GM18505 (cell line): ENCODE measurements at regions not wholly inside any gene's neighbourhood (a gene's known extent, or its start where the extent isn't known, plus 50 kb on each side); places are given as distances from the start of the nearest gene placed in this dataset.
"Not testable (repeated sequence)": the region's sequence is repeated elsewhere in the genome, so short reads cannot be mapped to it uniquely, and the experiment has no call there.

Source experiments
- ATAC-seq: cut with Tn5 transposase; IDR thresholded peaks from one replicate; pipeline ENCODE4 v1.9.1; 2021; ENCODE audit not compliant: unreplicated experiment
- POLR2A ChIP-seq: IDR thresholded peaks from 4 replicates; pipeline ENCODE4 v1.6.1; 2011; ENCODE audit warnings: borderline replicate concordance; ENCODE audit not compliant: insufficient read depth, insufficient read length; ENCODE audit errors: extremely low read depth

DNA sequence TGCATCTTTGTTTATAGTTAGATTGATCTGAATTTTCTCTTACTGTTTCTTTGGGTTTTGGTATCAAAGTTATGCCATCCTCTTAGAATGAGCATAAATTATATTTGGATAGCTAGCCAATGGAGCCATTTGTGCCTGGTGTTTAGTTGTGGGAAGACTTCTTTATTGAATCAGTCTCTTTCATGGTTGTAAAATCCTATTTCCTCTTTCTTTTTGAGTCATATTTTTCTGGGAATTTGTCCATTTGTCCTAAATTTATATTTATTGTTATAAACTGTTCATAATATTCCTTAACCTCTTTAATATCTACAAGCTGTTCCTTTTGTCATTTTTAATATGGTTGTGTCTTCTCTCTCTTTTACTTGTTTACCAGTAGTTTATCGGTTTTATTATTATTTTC is 462.5 kb downstream of the AEBP2 start:
- no peak for TF ChIP-seq POLR2A
- no peak for ATAC-seq

DNA sequence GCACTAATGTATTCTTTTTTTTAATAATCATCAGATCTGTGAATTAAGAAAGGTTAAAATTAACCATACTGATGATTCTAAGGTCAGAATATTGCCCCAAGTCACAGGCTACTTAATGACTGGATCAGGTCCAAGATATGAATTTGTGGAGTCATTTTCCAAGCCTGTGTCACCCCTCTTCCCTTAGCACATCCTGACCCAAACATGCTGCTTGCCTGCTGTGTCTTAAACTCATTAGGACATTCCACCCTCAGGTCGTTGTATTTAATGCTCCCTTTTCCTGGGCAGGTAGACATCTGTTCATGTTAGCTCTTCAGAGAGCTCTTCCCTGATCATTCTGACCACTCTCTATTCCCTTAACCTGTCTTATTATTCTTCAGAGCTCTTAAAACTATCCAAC is 463.5 kb upstream of the PDE3A start:
- no peak for ATAC-seq
- no peak for TF ChIP-seq POLR2A

DNA sequence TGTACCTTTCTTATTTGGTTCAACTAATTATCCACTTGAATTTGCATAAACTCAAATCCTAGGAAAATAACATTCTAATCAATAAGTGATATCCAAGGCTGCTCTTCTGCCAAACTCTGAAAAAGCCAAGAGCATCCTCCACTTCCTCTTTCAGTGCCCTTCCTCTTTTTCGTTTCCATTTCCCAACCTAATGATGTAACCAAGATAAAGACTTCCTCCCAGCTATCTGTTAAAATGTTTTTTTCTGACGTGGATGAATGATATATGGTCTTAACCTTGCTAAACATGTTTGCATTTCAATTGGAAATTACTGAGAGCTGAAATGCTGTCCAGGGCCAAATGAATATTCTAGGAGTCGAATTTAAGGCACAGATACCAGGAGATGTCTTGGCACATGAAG is 459.5 kb upstream of the PDE3A start:
- ATAC-seq: no peak
- no peak for TF ChIP-seq POLR2A

DNA sequence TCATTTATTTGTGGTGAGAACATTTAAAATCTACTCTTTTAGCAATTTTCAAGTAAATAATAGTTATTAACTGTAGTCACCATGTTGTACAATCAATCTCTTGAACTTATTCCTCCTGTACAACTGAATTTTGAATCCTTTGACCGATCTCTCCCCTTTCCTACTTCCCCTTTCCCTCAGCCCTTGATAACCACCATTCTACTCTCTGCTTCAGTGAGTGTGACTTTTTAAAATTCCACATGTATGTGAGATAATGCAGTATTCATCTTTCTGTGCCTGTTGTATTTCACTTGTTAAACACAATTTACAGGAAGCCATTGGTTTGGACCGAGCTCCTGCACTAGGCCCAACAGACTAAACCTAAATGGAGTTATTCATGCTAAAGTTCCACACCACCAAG is 458.9 kb upstream of the PDE3A start:
- no peak for ATAC-seq
- no peak for TF ChIP-seq POLR2A

DNA sequence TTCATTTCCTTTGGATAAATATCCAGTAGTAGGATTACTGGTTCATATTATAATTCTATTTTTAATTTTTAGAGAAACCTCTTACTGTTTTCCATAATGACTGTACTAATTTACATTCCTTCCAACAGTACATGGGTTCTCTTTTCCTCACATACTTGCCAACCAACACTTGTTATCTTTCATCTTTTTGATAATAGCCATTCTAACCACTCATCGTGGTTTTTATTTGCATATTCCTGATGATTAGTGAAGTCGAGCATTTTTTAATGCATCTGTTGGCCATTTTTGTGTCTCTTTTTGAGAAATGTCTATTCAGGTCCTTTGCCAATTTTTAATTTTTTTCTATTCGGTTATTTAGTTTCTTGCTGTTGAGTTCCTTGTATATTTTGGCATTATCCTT is 457.7 kb upstream of the PDE3A start:
- no peak for ATAC-seq

DNA sequence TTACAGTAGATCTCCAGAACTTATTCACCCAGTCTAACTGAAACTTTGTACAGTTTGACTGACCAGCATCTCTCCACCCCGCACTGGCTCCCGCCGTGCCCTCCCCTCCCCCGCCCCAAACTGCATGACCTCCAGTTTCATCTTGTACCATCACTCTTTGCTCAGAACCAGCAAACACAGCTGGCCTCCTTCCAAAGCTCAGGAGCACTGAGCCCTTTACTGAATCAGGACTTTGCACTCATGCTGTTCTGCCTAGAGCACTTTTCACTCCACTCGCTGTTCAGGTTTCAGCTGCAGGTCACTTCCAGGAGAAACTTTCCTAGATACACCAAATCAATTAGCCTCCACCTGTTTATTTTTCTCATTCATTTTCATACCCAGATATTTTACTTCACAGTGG is 455.3 kb upstream of the PDE3A start:
- ATAC-seq: no peak
- TF ChIP-seq POLR2A: no peak

More for the DNA sequence above, 457.7 kb upstream of the PDE3A start:
- TF ChIP-seq POLR2A: no peak

DNA sequence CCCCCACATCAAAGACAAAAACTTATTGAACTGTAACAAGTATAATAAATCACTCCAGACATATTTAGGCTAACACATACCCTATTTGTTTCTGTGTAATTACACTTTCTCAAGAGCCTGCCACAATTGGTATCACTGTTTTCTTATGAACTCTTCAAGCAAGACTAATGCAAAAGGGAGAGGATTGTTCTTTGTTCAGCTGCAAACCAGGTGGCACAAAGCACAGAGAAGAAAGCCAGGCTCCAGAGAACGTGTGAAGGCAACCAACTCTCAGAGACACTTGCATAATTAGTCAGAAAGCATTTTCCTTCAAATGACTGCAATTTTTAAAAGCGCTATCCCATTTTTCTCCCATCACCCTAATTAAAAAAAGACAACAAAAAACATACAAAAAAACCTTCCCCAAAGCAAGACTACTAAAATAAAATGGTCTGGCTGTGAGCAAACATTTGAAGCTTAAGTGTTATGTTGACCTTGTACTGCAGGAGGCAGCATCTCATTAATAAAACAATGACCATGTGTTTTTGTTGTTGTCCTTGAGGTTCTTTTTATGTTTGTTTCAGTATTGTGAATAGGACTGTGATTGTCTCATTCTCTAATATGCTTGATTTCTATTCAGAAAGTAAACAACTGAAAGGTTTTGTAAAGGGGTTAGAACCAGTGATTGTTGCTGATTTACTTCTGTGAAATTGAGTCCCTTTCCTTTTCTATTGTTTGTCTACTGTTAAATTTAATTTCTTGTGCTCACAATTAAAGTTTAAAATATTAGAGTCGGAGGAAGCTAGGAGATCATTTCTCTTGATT is 452.7 kb upstream of the PDE3A start:
- no peak for ATAC-seq
- no peak for TF ChIP-seq POLR2A

DNA sequence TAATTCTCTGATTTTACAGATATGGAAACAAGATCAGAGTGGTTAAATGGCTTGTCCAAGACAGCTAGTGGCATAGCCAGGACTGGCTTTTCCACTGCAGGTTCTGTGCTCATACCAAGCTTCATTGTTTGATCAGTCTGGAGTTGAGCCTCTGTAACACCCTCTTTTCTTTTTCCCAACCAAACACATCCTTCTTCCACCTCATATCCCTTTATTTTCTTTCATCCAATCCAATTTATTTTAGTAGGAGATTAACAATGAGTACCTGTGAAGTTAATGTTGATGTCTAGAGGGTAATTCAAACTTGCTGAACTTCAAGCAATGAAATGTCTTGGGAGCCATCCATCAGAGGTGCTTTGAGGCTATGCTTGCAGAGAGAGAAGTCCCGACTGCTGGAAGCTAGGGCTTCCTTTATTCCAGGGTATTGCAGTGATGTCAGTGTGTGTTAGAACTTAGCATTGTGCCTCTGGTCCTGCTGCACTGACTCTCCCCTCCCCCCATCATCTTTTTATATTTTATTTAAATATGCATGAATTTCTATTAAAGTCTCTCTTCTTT is 452.1 kb upstream of the PDE3A start:
- TF ChIP-seq POLR2A: no peak
- no peak for ATAC-seq

DNA sequence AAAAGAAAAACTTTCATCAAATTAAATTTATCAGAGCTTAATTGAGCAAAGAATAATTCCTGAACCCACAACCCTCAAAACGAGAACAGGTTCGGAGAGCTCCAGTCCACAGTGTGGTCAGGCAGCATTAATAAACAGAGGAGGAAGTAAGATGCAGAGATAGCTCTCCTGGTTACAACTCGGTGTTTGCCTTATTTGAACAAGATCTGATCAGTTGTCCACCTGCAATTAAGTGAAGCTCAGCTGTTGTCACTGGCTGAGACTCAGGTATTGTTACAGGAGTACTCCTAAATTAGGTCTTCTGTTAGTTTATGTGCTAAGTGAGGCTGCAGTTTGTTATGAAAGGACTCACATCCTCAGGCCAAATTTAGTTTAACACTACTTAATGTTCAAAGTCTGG is 451.4 kb upstream of the PDE3A start:
- TF ChIP-seq POLR2A: no peak
- ATAC-seq: no peak

DNA sequence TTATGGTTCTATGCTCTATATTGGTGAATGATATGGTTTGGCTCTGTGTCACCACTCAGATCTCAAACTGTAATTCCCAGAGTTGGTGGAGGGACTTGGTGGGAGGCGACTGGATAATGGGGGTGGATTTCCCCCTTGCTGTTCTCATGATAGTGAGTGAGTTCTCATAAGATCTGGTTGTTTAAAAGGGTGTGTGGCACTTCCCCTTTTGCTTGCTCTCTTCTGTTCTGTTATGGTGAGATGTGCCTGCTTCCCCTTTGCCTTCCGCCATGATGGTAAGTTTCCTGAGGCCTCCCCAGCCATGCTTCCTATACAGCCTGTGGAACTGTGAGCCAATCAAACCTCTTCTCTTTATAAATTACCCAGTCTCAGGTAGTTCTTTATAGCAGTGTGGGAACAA is 446.6 kb upstream of the PDE3A start:
- ATAC-seq: not testable (repeated sequence)

DNA sequence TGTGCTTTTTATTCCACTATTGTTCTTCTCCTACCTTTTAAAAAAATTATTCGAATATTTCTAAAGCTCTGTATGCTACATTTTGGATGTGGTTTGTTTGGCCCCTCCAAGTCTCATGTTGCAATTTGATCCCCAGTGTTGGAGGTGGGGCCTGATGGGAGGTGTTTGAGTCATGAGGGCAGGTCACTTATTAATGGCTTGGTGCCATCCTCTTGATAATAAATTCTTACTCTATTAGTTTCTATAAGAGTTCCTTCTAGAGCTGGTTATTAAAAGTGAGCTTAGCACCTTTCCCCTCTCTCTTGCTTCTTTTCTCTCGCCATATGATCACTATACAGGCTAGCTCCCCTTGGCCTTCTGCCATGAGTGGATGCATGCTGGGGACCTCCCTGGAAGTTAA is 445.6 kb upstream of the PDE3A start:
- no peak for TF ChIP-seq POLR2A
- no peak for ATAC-seq

DNA sequence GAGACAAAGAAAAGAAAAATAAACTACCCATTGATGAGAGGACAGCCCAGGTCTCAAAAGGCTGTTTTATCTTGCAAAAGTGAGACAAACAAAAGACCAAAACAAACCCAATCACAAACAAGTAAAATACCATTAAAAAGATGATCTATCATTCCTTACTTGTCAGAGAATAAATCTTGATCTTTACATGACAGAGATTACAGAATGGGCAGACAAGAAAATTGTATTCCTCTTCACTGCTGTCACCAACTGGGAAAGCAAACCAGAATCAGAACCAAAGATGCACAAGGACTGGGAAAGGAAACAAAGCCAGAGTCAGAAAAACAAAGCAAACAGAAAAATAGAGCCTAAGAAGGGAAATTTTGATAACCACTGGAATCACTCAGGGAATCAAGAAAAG is 444.0 kb upstream of the PDE3A start:
- TF ChIP-seq POLR2A: no peak
- no peak for ATAC-seq

DNA sequence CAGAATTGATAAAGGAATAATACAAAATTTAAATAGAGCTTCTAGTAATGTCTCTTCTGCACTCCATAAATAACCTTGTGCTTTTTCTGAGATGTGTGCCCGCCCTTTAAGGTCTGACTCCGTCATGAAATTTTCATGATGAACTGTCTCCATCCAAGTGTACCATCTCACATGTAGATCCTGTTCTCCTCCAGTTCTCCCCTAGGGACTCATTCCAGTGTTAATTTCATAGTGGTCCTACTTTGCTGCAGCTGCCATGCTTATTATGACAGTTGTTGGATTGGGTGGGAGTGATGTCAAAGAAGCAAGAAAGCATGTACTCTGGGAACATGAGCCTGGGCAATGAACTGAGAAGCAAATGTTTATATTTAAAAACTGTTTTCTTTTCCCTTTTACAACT is 442.5 kb upstream of the PDE3A start:
- ATAC-seq: no peak
- no peak for TF ChIP-seq POLR2A

DNA sequence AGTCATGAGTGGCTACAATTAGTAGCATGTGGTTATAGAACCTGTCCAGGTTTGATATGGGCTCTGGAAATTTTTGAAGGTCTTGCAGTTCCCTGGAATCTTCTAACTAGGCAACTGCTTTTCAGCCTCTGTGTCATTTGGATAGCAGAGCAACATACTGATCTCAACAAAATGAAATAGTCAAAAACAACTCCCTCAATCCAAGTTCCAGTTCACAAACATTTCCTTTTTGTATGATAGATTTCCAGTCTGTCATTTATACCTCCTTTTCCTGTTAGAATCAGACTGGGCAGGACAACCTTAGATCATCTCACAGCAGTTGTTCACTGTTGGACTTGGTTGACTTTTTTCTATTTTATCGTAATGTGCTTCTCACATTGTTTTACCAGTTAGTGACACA is 442.1 kb upstream of the PDE3A start:
- ATAC-seq: no peak
- TF ChIP-seq POLR2A: no peak

DNA sequence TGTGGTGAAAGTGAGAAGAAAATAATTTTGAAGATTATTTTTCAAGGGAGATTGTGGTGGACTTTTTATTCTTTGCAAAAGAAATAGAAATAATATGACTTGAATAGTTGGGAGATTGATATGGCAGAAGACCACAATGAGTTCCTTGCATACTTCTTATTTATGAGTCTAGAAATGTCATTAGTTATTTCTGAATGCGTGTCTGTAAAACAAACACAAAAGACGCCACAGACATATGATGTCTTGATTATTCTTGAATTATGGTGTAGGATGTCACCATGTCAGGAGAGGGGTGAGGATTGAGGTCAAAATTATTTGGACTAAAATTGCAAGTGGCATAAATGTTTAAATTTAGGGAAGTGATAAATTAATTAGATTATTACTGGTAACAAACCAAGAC is 440.7 kb upstream of the PDE3A start:
- ATAC-seq: no peak
- no peak for TF ChIP-seq POLR2A
